ENCODE measurements at regions not wholly inside any gene's neighbourhood (a gene's known extent, or its start where the extent isn't known, plus 50 kb on each side); places are given as distances from the start of the nearest gene placed in this dataset.

DNA sequence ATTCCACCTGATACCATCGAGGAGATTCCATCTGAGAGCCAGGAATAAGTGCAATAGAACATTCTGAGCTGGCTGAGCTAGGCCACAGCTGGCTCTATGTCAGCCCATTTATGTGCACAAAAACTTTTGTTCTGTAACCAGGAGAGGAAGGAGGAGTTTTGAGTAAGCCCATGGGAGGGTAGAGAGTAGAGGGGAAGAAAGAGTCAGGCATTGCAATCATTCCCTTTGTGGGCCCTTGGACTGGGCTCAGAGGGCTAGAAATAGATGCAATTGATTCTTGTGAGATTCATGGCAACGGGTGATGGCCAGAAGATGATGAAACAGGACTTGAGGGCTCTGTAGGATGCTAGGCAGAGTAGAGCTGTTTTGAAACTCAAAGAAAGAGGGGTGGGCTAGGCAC is 104.6 kb upstream of the KIF5B start:
- Histone ChIP-seq H3K27me3 (no peaks in the 10 kb centered on the region), H3K4me3 (replicated peaks in 1 of 3) (no peak overlapping the region), H3K4me1 (no peaks in the 10 kb centered on the region), H3K9me3 (no peaks in the 10 kb centered on the region), H3K36me3 (no peaks in the 10 kb centered on the region), H3K27ac (no peak overlapping the region)
- TF ChIP-seq, protein P1, sequence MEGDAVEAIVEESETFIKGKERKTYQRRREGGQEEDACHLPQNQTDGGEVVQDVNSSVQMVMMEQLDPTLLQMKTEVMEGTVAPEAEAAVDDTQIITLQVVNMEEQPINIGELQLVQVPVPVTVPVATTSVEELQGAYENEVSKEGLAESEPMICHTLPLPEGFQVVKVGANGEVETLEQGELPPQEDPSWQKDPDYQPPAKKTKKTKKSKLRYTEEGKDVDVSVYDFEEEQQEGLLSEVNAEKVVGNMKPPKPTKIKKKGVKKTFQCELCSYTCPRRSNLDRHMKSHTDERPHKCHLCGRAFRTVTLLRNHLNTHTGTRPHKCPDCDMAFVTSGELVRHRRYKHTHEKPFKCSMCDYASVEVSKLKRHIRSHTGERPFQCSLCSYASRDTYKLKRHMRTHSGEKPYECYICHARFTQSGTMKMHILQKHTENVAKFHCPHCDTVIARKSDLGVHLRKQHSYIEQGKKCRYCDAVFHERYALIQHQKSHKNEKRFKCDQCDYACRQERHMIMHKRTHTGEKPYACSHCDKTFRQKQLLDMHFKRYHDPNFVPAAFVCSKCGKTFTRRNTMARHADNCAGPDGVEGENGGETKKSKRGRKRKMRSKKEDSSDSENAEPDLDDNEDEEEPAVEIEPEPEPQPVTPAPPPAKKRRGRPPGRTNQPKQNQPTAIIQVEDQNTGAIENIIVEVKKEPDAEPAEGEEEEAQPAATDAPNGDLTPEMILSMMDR (IDR thresholded peaks at IDR 0.05) = no peak
- TF ChIP-seq POLR2A (IDR thresholded peaks at IDR 0.05) = no peak
- DNase-seq = no peak
- WGBS, 2 donors = 64 to 80% methylated on average over 2 of the region's 2 CpGs
- intact Hi-C loops (cut with DNase I) = no loop called here

DNA sequence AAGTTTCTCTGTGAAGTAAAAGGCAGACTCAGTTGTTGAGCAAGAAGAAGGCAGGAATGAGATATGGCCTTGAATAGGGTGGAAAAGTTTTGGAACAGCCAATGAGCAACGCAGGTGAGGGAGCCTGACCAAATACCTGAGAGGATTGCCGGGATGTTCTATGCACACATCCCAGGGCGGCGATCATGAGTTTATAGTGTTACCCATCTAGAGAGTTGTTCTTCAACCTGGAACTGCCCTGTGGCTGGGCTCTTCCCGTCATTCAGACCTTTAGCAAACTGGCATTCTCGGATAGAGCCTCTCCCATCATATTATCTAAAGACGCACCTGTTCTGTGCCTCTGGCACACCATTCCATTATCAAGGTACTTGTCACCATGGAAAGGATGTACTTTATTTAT is 103.0 kb upstream of the KIF5B start:
- Histone ChIP-seq H3K36me3 (no peaks in the 10 kb centered on the region), H3K9me3 (no peaks in the 10 kb centered on the region), H3K4me3 (replicated peaks in 1 of 3) (no peak overlapping the region), H3K27ac (no peak overlapping the region), H3K4me1 (no peaks in the 10 kb centered on the region), H3K27me3 (no peaks in the 10 kb centered on the region)
- WGBS, 2 donors = 92 to 96% methylated on average over 7 of the region's 7 CpGs
- intact Hi-C loops (cut with DNase I) = no loop called here
- DNase-seq = no peak
- TF ChIP-seq, protein P1 (IDR thresholded peaks at IDR 0.05) = no peak
- no peak for TF ChIP-seq POLR2A (IDR thresholded peaks at IDR 0.05)

DNA sequence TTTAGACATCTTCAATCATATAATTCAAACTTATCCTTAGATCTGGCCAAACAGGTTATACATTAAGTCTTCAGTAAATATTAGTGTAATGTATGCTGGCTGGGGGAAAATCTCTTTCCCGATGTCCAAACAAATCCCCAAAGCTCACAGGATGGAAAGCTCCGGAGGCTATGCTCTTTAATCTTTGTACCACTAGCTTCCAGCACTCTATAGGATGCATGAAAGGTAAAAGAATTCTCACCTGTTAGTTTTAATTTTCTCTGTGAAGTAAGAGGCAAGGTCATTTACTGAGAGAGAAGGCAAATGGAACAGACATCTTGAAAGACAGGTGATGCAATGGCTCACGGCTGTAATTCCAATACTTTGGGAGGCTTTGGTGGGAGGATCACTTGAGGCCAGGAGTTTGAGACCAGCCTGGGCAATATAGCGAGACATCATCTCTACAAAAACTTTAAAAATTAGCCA is 99.8 kb upstream of the KIF5B start:
- H3K36me3 ChIP-seq = no peaks in the 10 kb centered on the region
- H3K4me3 ChIP-seq (replicated peaks in 1 of 3) = no peak overlapping the region
- intact Hi-C loops (cut with DNase I) = no loop called here
- no peaks in the 10 kb centered on the region for H3K4me1 ChIP-seq
- no peaks in the 10 kb centered on the region for H3K9me3 ChIP-seq
- TF ChIP-seq POLR2A (IDR thresholded peaks at IDR 0.05) = no peak
- TF ChIP-seq, protein P1 (IDR thresholded peaks at IDR 0.05) = no peak
- H3K27me3 ChIP-seq = no peaks in the 10 kb centered on the region
- DNase-seq = no peak
- no peak overlapping the region for H3K27ac ChIP-seq
- WGBS, 2 donors = 83 to 86% methylated on average over 4 of the region's 4 CpGs

DNA sequence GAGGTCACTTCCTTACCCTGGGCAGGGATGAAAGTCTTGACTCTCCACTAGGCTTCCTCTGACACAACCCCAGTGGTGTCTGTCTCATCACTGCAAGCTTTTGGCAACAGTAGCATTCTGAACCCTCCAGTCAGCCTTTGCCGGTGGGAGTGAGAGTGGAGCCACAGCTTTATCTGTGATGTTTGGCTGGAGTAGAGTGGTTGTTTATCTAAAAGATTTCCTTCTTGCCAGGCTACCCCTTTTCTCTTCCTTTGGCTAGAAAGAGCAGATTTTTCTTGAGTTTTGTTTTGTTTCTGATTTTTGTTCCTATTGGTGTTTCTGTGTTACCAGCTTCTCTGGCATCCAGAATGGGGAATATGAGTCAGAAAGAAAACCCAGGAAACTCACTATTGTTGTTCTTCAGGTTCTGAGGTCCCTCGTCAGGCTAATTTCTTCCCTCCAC is 98.9 kb upstream of the KIF5B start:
- H3K4me1 ChIP-seq = no peaks in the 10 kb centered on the region
- intact Hi-C loops (cut with DNase I) = no loop called here
- TF ChIP-seq, protein P1 (IDR thresholded peaks at IDR 0.05) = no peak
- no peak for TF ChIP-seq POLR2A (IDR thresholded peaks at IDR 0.05)
- WGBS, 2 donors = 44 to 52% methylated on average over 2 of the region's 2 CpGs
- no peak overlapping the region for H3K27ac ChIP-seq
- H3K36me3 ChIP-seq = no peaks in the 10 kb centered on the region
- no peaks in the 10 kb centered on the region for H3K9me3 ChIP-seq
- no peak for DNase-seq
- H3K4me3 ChIP-seq (replicated peaks in 1 of 3) = no peak overlapping the region
- H3K27me3 ChIP-seq = no peaks in the 10 kb centered on the region

DNA sequence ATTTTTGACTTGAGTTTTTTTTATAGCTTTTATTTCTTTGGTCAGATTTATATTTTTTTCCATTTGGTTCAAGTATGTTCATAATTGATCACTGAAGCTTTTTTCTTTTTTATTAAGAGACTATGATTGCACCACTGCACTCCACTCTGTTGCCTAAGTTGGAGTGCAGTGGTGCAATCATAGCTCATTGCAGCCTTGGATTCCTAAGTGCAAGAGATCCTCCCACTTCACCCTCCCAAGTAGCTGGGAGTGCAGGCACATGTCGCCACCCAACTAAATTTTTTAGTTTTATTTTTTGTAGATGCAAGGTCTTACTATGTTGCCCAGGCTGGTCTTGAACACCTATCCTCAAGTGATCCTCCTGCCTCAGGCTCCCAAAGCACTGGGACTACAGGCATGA is 97.7 kb upstream of the KIF5B start:
- no peak for TF ChIP-seq POLR2A (IDR thresholded peaks at IDR 0.05)
- TF ChIP-seq, protein P1 (IDR thresholded peaks at IDR 0.05) = no peak
- 96 to 100% methylated on average over 1 of the region's 1 CpG for WGBS, 2 donors
- intact Hi-C loops (cut with DNase I) = no loop called here
- H3K4me1 ChIP-seq = no peaks in the 10 kb centered on the region
- no peaks in the 10 kb centered on the region for H3K36me3 ChIP-seq
- no peak for DNase-seq
- no peaks in the 10 kb centered on the region for H3K27me3 ChIP-seq
- no peak overlapping the region for H3K27ac ChIP-seq
- H3K9me3 ChIP-seq = no peaks in the 10 kb centered on the region
- no peak overlapping the region for H3K4me3 ChIP-seq (replicated peaks in 1 of 3)
